HEK293T (cell line): ENCODE measurements at regions not wholly inside any gene's neighbourhood (a gene's known extent, or its start where the extent isn't known, plus 50 kb on each side); places are given as distances from the start of the nearest gene placed in this dataset.

Source experiments
- ELF4 ChIP-seq: fragments of 450-650 bp; IDR thresholded peaks from 2 replicates; pipeline ENCODE4 v1.6.1; 2017; ENCODE audit warnings: antibody characterized with exemption
- L3MBTL2 ChIP-seq: fragments of 450-650 bp; conservative IDR thresholded peaks from 2 replicates; pipeline ENCODE4 v1.6.1; 2016; ENCODE audit warnings: mild to moderate bottlenecking
- NFRKB ChIP-seq: fragments of 450-650 bp; IDR thresholded peaks from 2 replicates; pipeline ENCODE4 v1.6.1; 2016; ENCODE audit warnings: mild to moderate bottlenecking, moderate library complexity
- SUZ12 ChIP-seq: fragments of 450-650 bp; IDR thresholded peaks from 2 replicates; pipeline ENCODE4 v1.6.1; 2016; ENCODE audit warnings: mild to moderate bottlenecking

GRCh38 chr3:73134034-73134433 is 72.6 kb downstream of the EBLN2 start:
- TF ChIP-seq NFRKB (no peak), SUZ12 (no peak), ELF4 (no peak), L3MBTL2 (no peak)
